AG04449 (cell line): ENCODE measurements at regions not wholly inside any gene's neighbourhood (a gene's known extent, or its start where the extent isn't known, plus 50 kb on each side); places are given as distances from the start of the nearest gene placed in this dataset.

ENCODE experiments used
- CTCF ChIA-PET: fragments of 350-600 bp; formaldehyde crosslinking; extraction: SDS; loops from one replicate; lab custom pipeline; 2021; ENCODE audit warnings: antibody characterized with exemption; lab: Yijun Ruan, JAX
- POLR2A ChIA-PET: fragments of 400-600, 350-600 bp; formaldehyde crosslinking; extraction: SDS; loops from one replicate; lab custom pipeline; 2020; ENCODE audit warnings: antibody characterized with exemption, inconsistent platforms; lab: Yijun Ruan, JAX
- DNase-seq: peaks from one replicate; pipeline ENCODE4 v3.0.0-alpha.2; 2010; ENCODE audit warnings: low read depth, low spot score
- H3K4me3 ChIP-seq: 2 replicates; pipeline ENCODE4 v1.5.1; 2011; ENCODE audit warnings: low read depth, mild to moderate bottlenecking, control low read depth, low read length
- CTCF ChIP-seq: IDR thresholded peaks from one replicate; pipeline ENCODE4 v1.5.1; 2011; ENCODE audit warnings: mild to moderate bottlenecking, moderate library complexity, low read length, control low read depth, inconsistent platforms; ENCODE audit not compliant: insufficient read depth; ENCODE audit errors: missing control alignments

GRCh38 chr4:36420111-36420679 lies 138.8 kb downstream of the DTHD1 start:
- POLR2A ChIA-PET = no interaction called here

GRCh38 chr4:36422607-36423006 lies 141.2 kb downstream of the DTHD1 start:
- DNase-seq = no peak
- TF ChIP-seq CTCF = no peak
- ChIA-PET CTCF (no interaction called here), POLR2A (no interaction called here)
- no peak overlapping the region for H3K4me3 ChIP-seq

More at GRCh38 chr4:36420111-36420679, 138.8 kb downstream of the DTHD1 start:
- no peak overlapping the region for H3K4me3 ChIP-seq
- CTCF ChIA-PET = no interaction called here
- TF ChIP-seq CTCF = no peak
- DNase-seq = no peak

GRCh38 chr4:36426741-36427140 lies 145.3 kb downstream of the DTHD1 start:
- TF ChIP-seq CTCF = no peak
- no peak for DNase-seq
- ChIA-PET POLR2A (no interaction called here), CTCF (no interaction called here)
- no peak overlapping the region for H3K4me3 ChIP-seq

GRCh38 chr4:36427696-36428095 lies 146.3 kb downstream of the DTHD1 start:
- no peak for TF ChIP-seq CTCF
- POLR2A ChIA-PET = no interaction called here
- DNase-seq = no peak
- CTCF ChIA-PET = no interaction called here
- no peak overlapping the region for H3K4me3 ChIP-seq

GRCh38 chr4:36432586-36432985 lies 151.2 kb downstream of the DTHD1 start:
- TF ChIP-seq CTCF = no peak
- DNase-seq = no peak
- ChIA-PET POLR2A (no interaction called here), CTCF (no interaction called here)
- no peak overlapping the region for H3K4me3 ChIP-seq

- POLR2A ChIA-PET = no interaction called here
- CTCF ChIA-PET = no interaction called here
- no peak overlapping the region for H3K4me3 ChIP-seq
- DNase-seq = no peak
- TF ChIP-seq CTCF = no peak
Measured at GRCh38 chr4:36439556-36439955, 158.1 kb downstream of the DTHD1 start.
